Endothelial cell of umbilical vein (primary cell): ENCODE measurements at regions not wholly inside any gene's neighbourhood (a gene's known extent, or its start where the extent isn't known, plus 50 kb on each side); places are given as distances from the start of the nearest gene placed in this dataset.

Source experiments
- BruUV-seq: library from RNA; stranded (reverse); fragments of 400-500 nt; replicated peaks from 2 replicates; lab custom pipeline; 2021; lab: Mats Ljungman, UMichigan
- CTCF ChIA-PET: fragments of 300-600, 350-600 bp; sonication (Branson Sonifier 250); formaldehyde crosslinking; loops from one replicate; lab custom pipeline; 2021; ENCODE audit warnings: antibody characterized with exemption, inconsistent platforms; lab: Charles Lee
- POLR2A ChIA-PET: fragments of 300-600, 350-600 bp; sonication (Branson Sonifier 250); formaldehyde crosslinking; loops from one replicate; lab custom pipeline; 2021; ENCODE audit warnings: antibody characterized with exemption, inconsistent platforms; lab: Charles Lee
- DNase-seq: peaks from one replicate; pipeline ENCODE4 v3.0.0-alpha.2; 2011; ENCODE audit warnings: low read depth, low spot score
- FAIRE-seq: peaks from 2 replicates; lab custom pipeline; 2011; peaks lifted over from hg19 to GRCh38; lab: Jason Lieb, UNC
- H2AFZ ChIP-seq: 2 replicates; pipeline ENCODE4 v1.6.0; 2012; ENCODE audit warnings: low read depth, low read length, control low read depth, inconsistent platforms
- H3K27ac ChIP-seq: 2 replicates; pipeline ENCODE4 v1.5.1; 2011; ENCODE audit warnings: low read depth, mild to moderate bottlenecking, control low read depth, low read length, moderate library complexity; ENCODE audit not compliant: insufficient read depth
- H3K27me3 ChIP-seq, 2 experiments: 2 replicates each; pipeline versions ENCODE4 v1.6.0 to v1.6.1; 2011; ENCODE audit warnings: low read length in 2 of 2, mixed read lengths in 1 of 2; ENCODE audit not compliant: control insufficient read depth in 2 of 2, insufficient read depth in 2 of 2
- H3K36me3 ChIP-seq, 2 experiments: 2 replicates in 1 of 2; 3 replicates in 1 of 2; pipeline ENCODE4 v1.5.1; 2011; ENCODE audit warnings: low read length in 2 of 2, mild to moderate bottlenecking in 1 of 2, moderate library complexity in 1 of 2; ENCODE audit not compliant: control insufficient read depth in 2 of 2, insufficient read depth in 2 of 2; ENCODE audit errors: extremely low read depth in 1 of 2
- H3K4me1 ChIP-seq: 3 replicates; pipeline ENCODE4 v1.5.1; 2011; ENCODE audit warnings: mild to moderate bottlenecking, low read length; ENCODE audit not compliant: control insufficient read depth, insufficient read depth; ENCODE audit errors: extremely low read depth
- H3K4me2 ChIP-seq: 2 replicates; pipeline ENCODE4 v1.6.1; 2011; ENCODE audit warnings: low read length, control low read depth, mixed read lengths; ENCODE audit not compliant: insufficient read depth
- H3K4me3 ChIP-seq, 3 experiments: fragments of 200-600 bp in 1 of 3; sonication (generic), shearing (Covaris generic) in 1 of 3; replicated peaks in 1 of 3; 2 replicates each; pipeline ENCODE4 v1.5.1; 2011 to 2016; ENCODE audit warnings: control low read depth in 3 of 3, low read length in 3 of 3, mild to moderate bottlenecking in 2 of 3, inconsistent platforms in 1 of 3, low read depth in 1 of 3, moderate library complexity in 1 of 3; ENCODE audit not compliant: insufficient read depth in 1 of 3
- H3K79me2 ChIP-seq: 2 replicates; pipeline ENCODE4 v1.6.0; 2012; ENCODE audit warnings: low read length, inconsistent platforms; ENCODE audit not compliant: control insufficient read depth, insufficient read depth
- H3K9ac ChIP-seq: replicated peaks from 2 replicates; pipeline ENCODE3; 2011; ENCODE audit warnings: low read length, control low read depth; ENCODE audit not compliant: insufficient read depth; ENCODE audit errors: extremely low read depth
- H3K9me1 ChIP-seq: replicated peaks from 3 replicates; pipeline ENCODE4 v1.6.0; 2011; ENCODE audit warnings: mild to moderate bottlenecking, low read length; ENCODE audit not compliant: control insufficient read depth, insufficient read depth; ENCODE audit errors: extremely low read depth
- H3K9me3 ChIP-seq: replicated peaks from 2 replicates; pipeline ENCODE4 v1.5.1; 2012; ENCODE audit warnings: low read length, inconsistent platforms; ENCODE audit not compliant: control insufficient read depth, insufficient read depth
- H4K20me1 ChIP-seq: replicated peaks from 2 replicates; pipeline ENCODE3; 2011; ENCODE audit warnings: mild to moderate bottlenecking, low read length; ENCODE audit not compliant: control insufficient read depth, insufficient read depth; ENCODE audit errors: extremely low read depth
- EZH2 ChIP-seq: IDR thresholded peaks from 2 replicates; pipeline ENCODE4 v1.6.1; 2012; ENCODE audit warnings: borderline replicate concordance, low read depth, mild to moderate bottlenecking, moderate library complexity, low read length, inconsistent platforms; ENCODE audit not compliant: severe bottlenecking
- FOS ChIP-seq: IDR thresholded peaks from 2 replicates; pipeline ENCODE4 v1.6.1; 2011; ENCODE audit warnings: mild to moderate bottlenecking, low read length, moderate library complexity, borderline replicate concordance; ENCODE audit not compliant: insufficient read depth
- GATA2 ChIP-seq: IDR thresholded peaks from 2 replicates; pipeline ENCODE4 v1.7.0; 2011; ENCODE audit warnings: low read depth, mild to moderate bottlenecking, moderate library complexity, mixed read lengths, low read length; ENCODE audit not compliant: insufficient read length, insufficient read depth
- JUN ChIP-seq: IDR thresholded peaks from 2 replicates; pipeline ENCODE4 v1.6.1; 2011; ENCODE audit warnings: borderline replicate concordance, low read depth; ENCODE audit not compliant: insufficient read length, insufficient read depth
- MYC ChIP-seq: IDR thresholded peaks from one replicate; pipeline ENCODE4 v1.6.1; 2011; ENCODE audit warnings: mild to moderate bottlenecking, low read depth, low read length
- POLR2A ChIP-seq: IDR thresholded peaks from 2 replicates; pipeline ENCODE4 v1.6.1; 2012; ENCODE audit warnings: low read depth, mild to moderate bottlenecking, control low read depth, low read length
- POLR2AphosphoS5 ChIP-seq: IDR thresholded peaks from 2 replicates; pipeline ENCODE4 v1.6.1; 2012; ENCODE audit warnings: low read depth, mild to moderate bottlenecking, control low read depth, low read length, moderate library complexity; ENCODE audit not compliant: insufficient read depth
- dilution Hi-C: fragments of 300-500 bp; cut with MboI; formaldehyde crosslinking; loops from one replicate; pipeline ENCODE4 v1.15.0; 2019; ENCODE audit warnings: low sequenced_read_pairs; ENCODE audit not compliant: extremely low pct_ligation_motif_present
- intact Hi-C: fragments of 100-400 bp; cut with micrococcal nuclease; formaldehyde crosslinking; loops from one replicate; pipeline ENCODE4 v1.10.0; 2022
- TF ChIP-seq, protein P1 (sequence below): IDR thresholded peaks from 2 replicates; pipeline ENCODE4 v1.6.1; 2011; ENCODE audit not compliant: insufficient read depth, insufficient read length
- TF ChIP-seq, protein P2 (sequence below), 2 donors: IDR thresholded peaks; 1 replicate in 1 of 2; 2 replicates in 1 of 2; pipeline ENCODE4 v1.5.1; 2011; ENCODE audit warnings: low read length in 2 of 2, mild to moderate bottlenecking in 2 of 2, moderate library complexity in 2 of 2, control low read depth in 1 of 2, inconsistent platforms in 1 of 2, low read depth in 1 of 2; ENCODE audit not compliant: insufficient read depth in 1 of 2; ENCODE audit errors: extremely low read depth in 1 of 2

DNA sequence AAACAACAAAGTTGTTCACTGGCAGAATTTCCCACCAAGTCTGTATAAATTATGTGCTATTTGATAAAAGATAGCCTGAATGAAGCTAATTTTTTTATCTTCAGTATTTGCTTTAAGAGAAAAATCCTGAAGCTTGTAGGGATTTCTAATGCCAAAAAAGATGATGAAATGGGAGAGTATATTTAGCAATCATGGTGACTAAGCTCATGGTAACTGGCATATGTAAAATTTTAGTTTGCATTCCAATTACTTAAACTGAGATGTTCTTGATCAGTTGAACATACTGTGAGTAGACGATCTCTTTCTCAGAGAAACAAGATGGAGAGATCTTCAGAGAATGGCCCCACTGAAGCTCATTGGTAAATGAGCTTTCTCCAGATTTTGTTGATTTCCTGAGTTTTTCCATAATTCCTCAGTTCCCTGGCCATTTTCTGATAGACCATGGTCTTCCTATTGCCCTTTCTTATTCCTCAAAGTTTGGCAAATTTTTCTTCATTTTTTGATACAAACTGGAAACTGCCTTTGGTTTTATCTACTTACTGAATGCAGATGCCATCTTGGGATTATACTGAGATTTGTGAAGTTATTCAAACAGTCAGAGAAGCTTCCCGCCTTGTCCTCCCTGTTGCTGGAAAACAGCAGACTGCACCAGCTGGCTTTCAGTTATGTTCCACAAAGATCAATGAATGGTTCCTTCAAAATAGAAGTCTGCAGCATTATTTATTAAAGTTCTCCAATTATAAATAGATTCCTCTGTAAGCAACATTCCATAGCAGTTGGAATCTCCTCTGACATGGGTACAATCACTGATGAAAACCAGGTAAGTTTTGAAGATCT is 68.3 kb upstream of the ALOX12 start:
- ChIA-PET POLR2A (no interaction called here), CTCF (interaction anchor here (2.1 to 4.9 kb wide), 3 partner anchors 13 to 94 kb away, joined by 6 to 47 read pairs (median 12); no protein-coding TSS in a partner anchor)
- H3K4me2 ChIP-seq: no peak overlapping the region
- no TSS peak for BruUV-seq
- no peak for TF ChIP-seq EZH2
- TF ChIP-seq, protein P1, sequence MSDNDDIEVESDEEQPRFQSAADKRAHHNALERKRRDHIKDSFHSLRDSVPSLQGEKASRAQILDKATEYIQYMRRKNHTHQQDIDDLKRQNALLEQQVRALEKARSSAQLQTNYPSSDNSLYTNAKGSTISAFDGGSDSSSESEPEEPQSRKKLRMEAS: no peak
- TF ChIP-seq POLR2AphosphoS5: no peak
- TF ChIP-seq POLR2A: no peak
- TF ChIP-seq, protein P2, sequence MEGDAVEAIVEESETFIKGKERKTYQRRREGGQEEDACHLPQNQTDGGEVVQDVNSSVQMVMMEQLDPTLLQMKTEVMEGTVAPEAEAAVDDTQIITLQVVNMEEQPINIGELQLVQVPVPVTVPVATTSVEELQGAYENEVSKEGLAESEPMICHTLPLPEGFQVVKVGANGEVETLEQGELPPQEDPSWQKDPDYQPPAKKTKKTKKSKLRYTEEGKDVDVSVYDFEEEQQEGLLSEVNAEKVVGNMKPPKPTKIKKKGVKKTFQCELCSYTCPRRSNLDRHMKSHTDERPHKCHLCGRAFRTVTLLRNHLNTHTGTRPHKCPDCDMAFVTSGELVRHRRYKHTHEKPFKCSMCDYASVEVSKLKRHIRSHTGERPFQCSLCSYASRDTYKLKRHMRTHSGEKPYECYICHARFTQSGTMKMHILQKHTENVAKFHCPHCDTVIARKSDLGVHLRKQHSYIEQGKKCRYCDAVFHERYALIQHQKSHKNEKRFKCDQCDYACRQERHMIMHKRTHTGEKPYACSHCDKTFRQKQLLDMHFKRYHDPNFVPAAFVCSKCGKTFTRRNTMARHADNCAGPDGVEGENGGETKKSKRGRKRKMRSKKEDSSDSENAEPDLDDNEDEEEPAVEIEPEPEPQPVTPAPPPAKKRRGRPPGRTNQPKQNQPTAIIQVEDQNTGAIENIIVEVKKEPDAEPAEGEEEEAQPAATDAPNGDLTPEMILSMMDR (IDR thresholded peaks at IDR 0.05; ENCODE audit: extremely low read depth in 1 of 2, insufficient read depth in 1 of 2, low read depth in 1 of 2, low read length in 2 of 2): no peak
- no peak for TF ChIP-seq JUN
- TF ChIP-seq FOS: no peak
- TF ChIP-seq GATA2: no peak
- no peak for TF ChIP-seq MYC
- no peaks in the 10 kb centered on the region for H3K79me2 ChIP-seq
- dilution Hi-C loops (no loop called here), intact Hi-C loops (no loop called here)
- no peaks in the 10 kb centered on the region for H3K9me1 ChIP-seq
- H3K27ac ChIP-seq: no peak overlapping the region
- DNase-seq (no peak), FAIRE-seq (no peak)
- no peak overlapping the region for H3K4me3 ChIP-seq
- H3K36me3 ChIP-seq: no peaks in the 10 kb centered on the region
- H4K20me1 ChIP-seq: no peaks in the 10 kb centered on the region
- no peaks in the 10 kb centered on the region for H3K9me3 ChIP-seq
- H2AFZ ChIP-seq: no peak overlapping the region
- no peak overlapping the region for H3K9ac ChIP-seq
- H3K27me3 ChIP-seq: peaks cover 18 to 39% of the 10 kb centered on the region in 2 experiments
- no peaks in the 10 kb centered on the region for H3K4me1 ChIP-seq
